ENCODE measurements at regions not wholly inside any gene's neighbourhood (a gene's known extent, or its start where the extent isn't known, plus 50 kb on each side); places are given as distances from the start of the nearest gene placed in this dataset.
A peak's percentile ranks its signal among the peaks of the same experiment; 100 is the strongest.

DNA sequence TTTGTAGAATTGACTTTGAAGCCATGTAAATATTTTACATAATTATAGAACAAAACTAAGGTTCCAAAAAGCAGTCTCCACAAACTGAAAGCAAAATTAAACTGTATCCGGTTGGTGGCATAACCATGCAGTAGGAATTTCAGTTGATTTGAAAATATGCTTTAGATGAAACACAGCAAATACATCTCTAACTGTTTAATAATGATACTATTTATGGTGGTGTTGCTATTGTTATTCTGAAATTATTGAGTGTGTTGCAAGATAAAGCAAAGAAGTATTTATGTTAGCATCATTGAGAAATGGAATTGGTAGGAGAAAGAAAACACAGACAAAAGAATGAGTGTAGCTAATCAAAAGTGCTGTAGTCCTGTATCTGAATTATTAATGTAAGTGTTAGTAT, 73.8 kb upstream of the MTHFD1L start:
- H3K27me3 Mint-ChIP-seq: no peaks in the 10 kb centered on the region
- no peaks in the 10 kb centered on the region for H3K9me3 Mint-ChIP-seq
- DNase-seq (no peak), ATAC-seq (no peak)
- no peak overlapping the region for H3K27ac Mint-ChIP-seq
- H3K4me1 Mint-ChIP-seq: no peaks in the 10 kb centered on the region
- H3K4me3 Mint-ChIP-seq: no peak overlapping the region

DNA sequence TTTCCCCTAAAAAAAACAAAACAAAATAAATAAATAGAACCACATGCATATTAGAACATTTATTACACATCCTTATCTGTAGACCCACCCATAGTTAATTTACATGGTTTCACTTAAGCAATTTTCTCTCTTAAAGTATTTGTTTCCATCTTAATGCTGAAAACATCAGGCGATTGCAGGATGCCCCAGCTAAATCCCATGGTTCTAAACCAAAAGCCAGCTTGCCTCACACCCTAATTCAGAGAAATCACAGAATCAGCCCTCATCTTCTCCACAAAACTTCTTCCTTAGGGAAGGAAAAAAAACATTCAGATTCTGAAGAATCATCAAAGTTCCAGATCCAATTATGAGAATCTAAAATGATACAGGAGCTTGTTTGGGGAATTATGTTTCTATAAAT, 67.6 kb upstream of the MTHFD1L start:
- H3K4me1 Mint-ChIP-seq: no peaks in the 10 kb centered on the region
- H3K27ac Mint-ChIP-seq: no peak overlapping the region
- H3K9me3 Mint-ChIP-seq: no peaks in the 10 kb centered on the region
- H3K27me3 Mint-ChIP-seq: no peaks in the 10 kb centered on the region
- no peak overlapping the region for H3K4me3 Mint-ChIP-seq
- ATAC-seq: no peak
- no peak for DNase-seq

DNA sequence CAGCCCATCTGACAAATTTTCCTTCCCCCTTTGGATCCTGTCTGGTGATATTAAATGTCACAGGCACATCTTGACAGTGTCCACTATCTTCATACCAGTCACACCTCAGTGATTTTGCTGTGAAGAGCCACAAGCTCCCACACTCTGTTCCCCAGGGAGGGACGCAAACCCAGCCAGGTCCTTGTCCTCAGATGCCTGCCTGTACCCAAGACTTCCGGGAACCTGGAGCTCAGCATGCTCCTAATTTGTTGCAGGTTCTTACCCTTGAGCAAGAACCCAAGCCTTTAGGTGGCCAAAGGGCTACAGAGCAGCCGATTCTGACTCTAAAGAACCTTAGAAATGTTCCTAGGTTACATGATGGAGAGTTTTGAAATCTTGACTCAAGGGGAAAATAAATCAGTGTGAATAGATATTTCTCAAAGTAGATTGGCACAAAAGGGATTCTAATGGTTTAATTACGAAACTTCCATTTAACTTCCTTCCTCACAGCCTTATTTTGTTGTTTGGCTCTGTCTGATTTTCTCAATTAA, 66.2 kb upstream of the MTHFD1L start:
- H3K4me1 Mint-ChIP-seq: no peaks in the 10 kb centered on the region
- no peak for DNase-seq
- ATAC-seq: no peak
- no peaks in the 10 kb centered on the region for H3K9me3 Mint-ChIP-seq
- H3K4me3 Mint-ChIP-seq: no peak overlapping the region
- H3K27ac Mint-ChIP-seq: no peak overlapping the region
- no peaks in the 10 kb centered on the region for H3K27me3 Mint-ChIP-seq

GRCh38 chr6:150800674-150801314, 64.7 kb upstream of the MTHFD1L start:
- no peaks in the 10 kb centered on the region for H3K27me3 Mint-ChIP-seq
- DNase-seq (no peak), ATAC-seq (no peak)
- H3K9me3 Mint-ChIP-seq: no peaks in the 10 kb centered on the region
- H3K27ac Mint-ChIP-seq: no peak overlapping the region
- H3K4me1 Mint-ChIP-seq: no peaks in the 10 kb centered on the region
- no peak overlapping the region for H3K4me3 Mint-ChIP-seq

GRCh38 chr6:150806790-150807189, 58.7 kb upstream of the MTHFD1L start:
- peaks cover 14% of the 10 kb centered on the region for H3K27me3 Mint-ChIP-seq
- H3K9me3 Mint-ChIP-seq: no peaks in the 10 kb centered on the region
- peaks cover 2% of the 10 kb centered on the region for H3K4me1 Mint-ChIP-seq
- ATAC-seq: no peak
- no peak overlapping the region for H3K4me3 Mint-ChIP-seq
- no peak overlapping the region for H3K27ac Mint-ChIP-seq
- DNase-seq: no peak

DNA sequence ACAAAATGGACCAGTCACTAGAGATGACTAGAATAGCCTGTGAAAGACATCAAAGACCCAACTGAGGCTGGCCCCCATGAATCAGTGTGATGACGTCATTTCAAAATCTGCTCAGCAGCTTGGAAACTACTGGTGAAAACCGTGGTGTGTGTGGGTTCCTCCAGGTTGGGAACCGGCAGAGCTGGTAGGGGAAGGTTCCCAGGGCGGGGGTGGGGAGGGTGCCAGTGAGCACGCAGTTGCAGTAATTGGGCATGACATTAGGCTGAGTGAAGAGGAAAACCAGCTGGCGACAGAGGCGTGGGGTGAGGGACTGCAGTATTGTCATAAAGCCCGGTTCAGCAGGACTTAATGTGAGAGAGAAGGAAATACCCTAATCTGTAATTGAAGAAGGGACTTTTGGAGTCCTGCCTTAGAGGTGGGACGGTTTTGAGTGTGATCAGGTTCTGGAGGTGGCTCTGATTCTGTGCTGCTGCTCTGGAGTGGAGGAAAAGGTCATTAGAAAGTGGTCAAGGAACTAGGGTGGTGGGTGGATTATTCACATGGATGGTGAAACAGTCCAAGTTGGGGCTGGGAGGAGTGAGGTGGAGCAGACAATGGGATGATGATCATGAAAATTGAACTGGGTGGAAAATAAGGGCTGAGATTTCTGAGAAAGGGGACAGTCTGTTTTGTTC, 52.0 kb upstream of the MTHFD1L start:
- Mint-ChIP-seq H3K4me3 (peak overlapping the region; percentile 30 to 50), H3K27ac (peak overlapping the region; percentile 75 to 88), H3K27me3 (peaks cover 49% of the 10 kb centered on the region), H3K9me3 (no peaks in the 10 kb centered on the region), H3K4me1 (peaks cover 25% of the 10 kb centered on the region)
- ATAC-seq: peak; percentile 87
- peak; percentile 34 to 55 for DNase-seq

- no peak overlapping the region for H3K27ac Mint-ChIP-seq
- peaks cover 55% of the 10 kb centered on the region for H3K27me3 Mint-ChIP-seq
- no peaks in the 10 kb centered on the region for H3K9me3 Mint-ChIP-seq
- peak overlapping the region; percentile 30 to 50 for H3K4me3 Mint-ChIP-seq
- DNase-seq (peak; percentile 4 to 21), ATAC-seq (peak; percentile 77)
- peaks cover 25% of the 10 kb centered on the region for H3K4me1 Mint-ChIP-seq
Observed at GRCh38 chr6:150813993-150814359, 51.5 kb upstream of the MTHFD1L start.

All from stimulated activated naive CD8-positive, alpha-beta T cell treated with anti-CD3 and anti-CD28 coated beads, Interleukin-15, amount 100 ng/mL, for 72 hours (primary cell).